GM18873 (cell line): ENCODE measurements at regions not wholly inside any gene's neighbourhood (a gene's known extent, or its start where the extent isn't known, plus 50 kb on each side); places are given as distances from the start of the nearest gene placed in this dataset.

Source experiments
- ATAC-seq: cut with Tn5 transposase; IDR thresholded peaks from one replicate; pipeline ENCODE4 v1.9.1; 2021; ENCODE audit warnings: mild to moderate bottlenecking, moderate library complexity, moderate number of reproducible peaks; ENCODE audit not compliant: unreplicated experiment, low FRiP score

DNA sequence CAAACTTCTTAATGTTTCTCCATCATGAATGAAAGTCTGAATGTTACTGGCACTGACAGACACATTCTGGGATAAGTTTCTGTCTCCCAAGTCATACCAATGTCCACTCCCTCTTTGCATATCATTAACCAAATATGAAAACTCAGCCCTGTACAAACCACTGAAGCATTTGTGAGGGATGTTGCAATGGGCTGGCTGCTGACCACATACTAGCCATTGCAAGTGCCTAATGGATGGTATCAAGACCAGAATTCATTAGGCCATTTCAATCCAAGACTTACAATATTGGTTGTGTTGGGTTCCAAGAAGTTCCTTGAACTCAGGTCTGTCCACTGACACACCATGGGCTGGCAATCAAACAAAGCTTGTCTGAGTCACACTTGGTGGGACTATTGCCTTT, 73.8 kb downstream of the CBLN2 start:
- ATAC-seq: no peak

DNA sequence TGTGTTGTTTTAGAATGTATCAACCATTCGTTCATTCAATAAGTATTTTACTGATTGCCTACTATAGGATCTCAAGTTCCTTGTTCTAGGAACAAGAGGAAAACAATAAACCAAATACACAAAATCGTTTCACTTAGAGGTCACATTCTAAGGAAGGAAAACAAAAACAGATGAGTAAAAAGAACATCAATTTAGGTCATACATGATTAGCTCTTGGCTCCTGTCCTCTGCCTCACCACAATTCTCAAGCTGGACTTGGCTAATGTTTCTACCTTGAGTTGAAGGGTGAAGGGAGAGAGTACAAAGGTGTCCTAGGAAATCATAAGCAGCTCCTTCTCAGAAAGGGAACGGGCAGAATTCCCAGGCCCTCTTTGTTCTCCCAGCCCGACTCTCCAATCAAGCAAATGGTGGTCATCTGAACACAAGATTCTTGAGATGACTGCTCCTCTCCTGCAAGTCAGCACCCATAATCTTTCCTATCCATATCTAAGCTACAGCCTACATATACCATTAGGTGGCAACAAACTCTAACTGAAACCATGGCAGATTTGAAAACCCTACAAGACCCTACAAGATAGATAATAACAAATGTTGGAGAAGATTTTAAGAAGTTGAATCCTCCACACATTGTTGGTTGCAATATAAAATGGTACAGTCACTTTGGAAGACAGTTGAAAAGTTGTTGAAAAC, 76.0 kb downstream of the CBLN2 start:
- no peak for ATAC-seq

DNA sequence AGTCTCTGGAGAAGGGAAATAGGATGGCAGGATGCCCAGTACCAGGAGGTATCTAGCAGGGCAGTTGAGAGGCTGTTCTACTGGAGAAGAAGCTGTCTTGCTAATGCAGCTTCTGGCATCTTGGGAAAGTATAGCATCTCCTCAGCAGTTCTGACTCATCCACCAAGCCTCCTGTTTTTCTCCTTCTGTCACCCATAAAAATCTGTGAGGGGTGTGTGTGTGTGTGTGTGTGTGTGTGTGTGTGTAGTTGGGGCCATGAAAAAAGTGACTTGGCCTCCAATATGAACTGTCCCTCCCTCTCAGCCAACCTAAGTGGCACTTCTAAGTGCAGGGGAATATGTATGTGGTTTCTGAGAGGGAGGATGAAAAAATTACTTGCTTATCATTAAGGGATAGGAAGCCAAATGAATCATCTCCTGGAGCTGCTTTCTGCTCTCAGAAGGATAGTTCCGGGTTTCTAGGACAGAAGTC, 83.9 kb downstream of the CBLN2 start:
- no peak for ATAC-seq

DNA sequence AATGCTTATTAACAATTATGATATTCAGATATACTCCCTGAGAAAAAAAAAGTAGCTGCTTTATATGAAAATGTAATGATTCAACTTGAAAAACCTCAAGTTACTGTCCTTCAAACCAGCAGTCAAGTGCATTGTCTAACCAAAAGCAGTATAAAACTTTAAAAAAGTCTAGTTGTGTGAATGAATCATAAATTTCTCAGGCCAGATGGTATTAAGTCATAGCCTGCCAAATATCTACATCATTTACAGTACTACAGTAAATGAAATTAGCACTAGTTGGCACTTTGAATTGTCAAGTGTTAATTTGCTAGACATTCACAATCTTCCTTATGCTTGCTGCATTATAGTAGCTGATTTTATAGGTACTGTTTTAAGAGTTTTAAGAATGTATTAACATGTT, 85.9 kb downstream of the CBLN2 start:
- ATAC-seq: no peak

DNA sequence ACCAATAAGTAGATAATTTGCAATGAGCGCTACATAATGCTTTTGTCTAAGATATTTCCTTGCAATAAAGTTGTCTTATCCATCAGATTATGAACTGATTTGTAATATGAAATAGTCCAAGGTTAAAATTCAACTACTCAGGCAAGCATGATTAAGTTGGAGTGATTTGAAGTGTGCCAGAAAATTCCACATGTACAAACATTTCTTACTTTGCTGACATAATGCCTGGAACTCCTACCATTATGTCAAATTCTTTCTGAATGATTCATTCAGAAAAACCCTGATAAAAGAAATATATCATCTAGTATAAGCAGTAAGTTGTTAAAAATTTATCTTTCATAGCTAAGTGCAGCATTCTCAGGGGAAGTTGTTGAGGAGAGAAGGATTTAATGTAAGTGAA, 87.3 kb downstream of the CBLN2 start:
- ATAC-seq: no peak

DNA sequence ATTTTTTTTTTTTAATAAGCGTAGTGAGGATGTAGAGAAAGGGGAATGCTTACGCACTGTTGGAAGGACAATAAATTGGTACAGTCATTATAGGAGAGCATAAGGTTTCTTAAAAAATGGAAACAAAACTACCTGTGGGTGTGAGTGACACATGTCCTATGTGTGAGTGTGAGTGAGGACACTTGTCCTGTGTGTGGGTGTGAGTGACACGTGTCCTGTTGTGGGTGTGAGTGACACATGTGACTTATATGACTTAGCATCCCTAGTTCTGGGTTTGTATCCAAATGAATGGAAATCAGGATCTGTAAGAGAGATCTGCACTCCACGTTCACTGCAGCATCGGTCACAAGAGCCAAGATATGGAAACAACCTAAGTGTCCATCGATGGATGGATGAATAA, 91.8 kb downstream of the CBLN2 start:
- no peak for ATAC-seq

DNA sequence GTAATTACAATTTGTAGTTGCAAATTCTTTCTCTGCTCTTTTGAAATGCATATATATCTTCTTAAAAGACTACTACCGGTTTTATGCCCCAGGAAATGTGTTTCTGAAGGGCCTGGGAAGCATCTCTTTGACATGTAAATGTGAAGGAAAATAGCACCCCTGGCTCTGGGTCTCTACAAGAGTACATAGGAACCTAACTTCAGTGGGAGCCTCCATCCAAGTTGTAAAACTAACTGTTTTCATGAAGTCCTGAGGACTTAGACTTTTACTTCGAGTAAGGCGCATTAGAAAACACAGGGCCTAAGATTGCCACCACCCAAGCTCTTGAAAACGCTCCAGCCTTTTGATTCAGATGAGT, 99.4 kb downstream of the CBLN2 start:
- no peak for ATAC-seq

DNA sequence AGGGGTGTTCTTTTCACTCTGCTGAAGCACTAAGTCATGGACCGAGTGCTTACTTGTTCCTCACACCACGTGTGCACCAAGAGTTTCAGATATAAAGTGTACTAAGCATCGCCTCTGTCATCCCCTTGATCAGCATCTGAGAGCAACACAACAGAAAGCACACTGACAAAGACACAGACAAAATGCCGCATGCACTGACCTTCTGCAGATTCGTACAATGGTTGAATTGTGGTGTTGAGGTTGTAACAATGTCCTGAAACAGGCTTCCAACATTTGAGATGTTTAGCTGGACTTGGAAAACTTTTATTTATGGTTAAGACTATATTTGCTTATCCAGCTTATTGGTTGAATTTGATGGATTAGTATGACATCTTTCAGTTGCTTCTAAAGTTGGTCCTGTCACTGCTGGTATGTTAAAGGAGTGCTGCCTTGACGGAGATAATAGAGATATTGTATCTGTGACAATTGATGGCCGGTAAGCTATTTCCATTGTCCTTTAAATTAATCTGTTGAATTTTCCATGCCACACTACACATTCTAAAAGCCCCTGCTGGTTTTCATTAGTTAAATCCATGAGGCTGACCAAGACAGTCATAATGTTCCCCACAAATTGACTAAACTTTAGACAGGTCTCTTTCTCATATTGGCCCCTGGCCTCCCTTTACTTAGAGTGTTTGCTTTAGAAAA, 99.9 kb downstream of the CBLN2 start:
- no peak for ATAC-seq

DNA sequence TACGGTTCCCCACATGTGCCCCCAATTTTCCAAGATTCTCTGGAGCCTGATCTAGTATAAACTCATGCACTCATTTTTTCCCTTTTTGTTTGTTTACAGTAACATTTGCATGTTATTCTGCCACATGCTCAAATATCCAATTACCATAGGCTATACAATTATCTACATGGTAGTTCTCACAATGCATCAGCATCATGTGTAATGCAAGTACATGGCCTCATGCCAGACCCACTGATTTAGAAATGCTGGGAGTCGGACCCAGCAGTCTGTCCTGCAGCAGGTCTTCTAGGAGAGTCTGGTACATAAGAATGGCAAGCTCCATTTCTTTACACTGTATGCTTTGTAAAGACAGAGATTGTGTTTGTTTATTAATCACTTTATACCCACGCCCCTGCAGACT, 107.7 kb downstream of the CBLN2 start:
- no peak for ATAC-seq

DNA sequence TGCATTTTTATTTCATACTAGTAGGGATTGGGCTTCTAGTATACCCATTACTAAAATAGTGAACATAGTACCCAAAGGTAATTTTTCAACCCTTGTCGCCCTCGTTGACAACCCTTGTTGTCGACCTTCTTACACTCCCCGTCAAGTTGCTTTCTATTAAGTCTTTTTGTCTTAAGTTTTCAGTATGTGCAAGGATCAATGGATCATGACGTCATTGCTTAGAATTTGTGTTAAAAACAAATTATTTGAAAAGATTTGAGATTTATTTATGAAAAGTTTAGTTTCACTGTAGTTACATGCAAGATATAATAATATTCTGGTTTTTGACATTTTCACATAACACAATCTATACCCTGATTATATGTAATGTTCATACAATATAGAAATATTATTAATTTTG, 110.4 kb downstream of the CBLN2 start:
- ATAC-seq: no peak

DNA sequence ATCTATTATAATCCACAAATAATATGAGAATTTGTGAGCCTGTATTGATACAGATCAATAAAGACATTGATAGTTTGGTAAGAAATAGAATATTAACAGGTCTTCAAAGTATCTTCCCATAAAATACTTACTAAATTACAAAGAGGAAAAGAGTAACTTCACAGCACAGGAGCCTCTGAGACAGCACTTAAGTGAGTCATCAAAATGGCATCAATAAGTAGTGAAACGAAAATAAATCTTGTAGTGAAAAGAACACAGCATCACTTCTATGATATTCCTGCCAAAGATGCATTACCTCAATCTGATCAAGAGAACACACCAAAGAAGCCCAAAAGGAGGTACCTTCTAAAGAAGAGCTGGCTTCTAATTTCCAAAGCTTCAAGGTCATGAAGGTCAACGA, 116.4 kb downstream of the CBLN2 start:
- no peak for ATAC-seq

DNA sequence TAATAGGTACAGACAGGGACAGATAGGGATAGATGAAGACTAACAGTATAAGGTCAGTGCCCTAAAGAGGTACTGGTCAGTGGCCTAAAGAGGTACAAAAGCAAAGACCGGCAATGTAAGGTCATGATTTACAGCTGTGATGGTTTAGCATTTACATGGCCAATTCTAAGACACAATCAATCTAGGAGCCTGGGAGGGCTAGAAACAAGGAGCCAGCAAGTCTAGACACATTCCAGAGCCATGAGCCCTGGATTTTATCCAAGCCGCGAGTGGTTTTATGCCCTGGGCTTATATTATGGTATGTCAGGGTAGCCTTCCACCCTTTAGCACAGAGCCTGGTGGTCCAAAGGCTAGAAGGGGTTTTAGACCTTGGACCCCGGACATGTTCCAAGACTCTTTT, 124.2 kb downstream of the CBLN2 start:
- ATAC-seq: no peak

DNA sequence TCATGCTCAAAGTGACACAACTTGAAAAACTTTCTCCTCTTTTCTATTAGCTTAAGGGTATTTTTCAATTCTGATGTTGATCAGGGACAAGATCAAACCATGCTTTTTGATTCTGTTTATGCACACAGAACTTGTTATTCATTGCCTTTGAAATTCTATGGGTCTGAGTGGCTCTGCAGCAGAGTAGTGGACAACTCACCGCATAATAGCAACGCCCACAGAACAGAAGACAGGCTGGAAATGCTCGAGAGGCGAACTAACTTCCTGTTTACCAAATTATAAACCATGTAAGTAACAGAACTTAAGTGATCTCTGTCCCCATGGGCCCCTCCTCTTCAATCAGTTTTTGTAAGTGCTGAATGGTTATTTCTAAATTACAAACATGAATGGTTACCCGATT, 131.2 kb downstream of the CBLN2 start:
- no peak for ATAC-seq

DNA sequence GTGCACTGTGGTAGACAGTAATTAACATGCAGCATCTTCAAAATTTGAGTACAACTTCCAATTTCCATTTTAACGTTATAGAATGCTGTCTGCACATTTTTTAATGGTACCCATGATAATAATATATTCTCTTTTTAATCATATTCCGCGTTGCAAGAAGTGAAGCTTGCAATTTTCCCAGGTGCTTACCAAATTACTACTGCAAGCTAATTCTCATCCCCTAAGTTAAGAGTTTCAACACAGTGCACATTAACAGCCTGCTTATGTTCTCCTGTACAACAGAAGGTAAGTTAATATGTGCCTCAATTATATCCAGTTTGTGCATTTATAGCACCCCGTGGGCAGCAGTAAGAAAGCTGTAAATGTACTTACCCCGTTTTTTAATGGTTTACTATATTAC, 132.9 kb downstream of the CBLN2 start:
- ATAC-seq: no peak

DNA sequence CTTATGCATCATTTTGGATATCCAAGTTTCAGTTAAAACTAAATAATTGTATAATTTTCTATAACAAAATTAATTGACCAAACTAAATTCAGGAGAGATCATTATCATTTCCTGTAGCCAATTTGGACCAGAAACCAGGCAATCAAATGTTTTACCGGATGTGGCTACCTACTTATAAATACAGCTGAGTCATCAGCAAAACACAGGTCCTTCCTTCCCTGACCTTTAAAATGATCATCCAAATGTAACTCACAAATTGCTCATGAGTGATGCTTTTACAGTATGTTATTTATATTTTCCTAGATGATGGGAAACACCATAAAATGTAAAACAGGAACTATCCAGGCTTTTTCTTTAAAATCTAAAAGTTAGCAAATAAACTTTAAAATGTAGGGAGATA, 133.7 kb downstream of the CBLN2 start:
- ATAC-seq: no peak

DNA sequence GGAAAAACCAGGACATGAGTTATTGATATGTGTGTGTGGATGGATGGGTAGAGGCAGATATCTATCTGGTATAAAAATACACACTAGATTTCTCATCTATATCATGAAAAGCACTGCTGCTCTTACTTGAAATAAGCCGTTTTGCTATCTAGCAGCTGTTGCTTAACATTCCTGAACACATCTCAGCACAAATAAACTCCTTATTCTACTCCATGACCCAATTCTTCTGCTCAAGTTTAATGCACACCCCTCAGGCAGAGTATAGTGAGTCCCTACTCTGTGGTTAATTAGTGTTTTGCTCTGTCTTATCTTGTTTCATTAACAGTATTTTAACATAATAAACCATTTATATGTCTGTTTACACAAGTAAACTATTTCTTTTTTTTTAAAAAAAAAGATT, 134.2 kb downstream of the CBLN2 start:
- no peak for ATAC-seq

DNA sequence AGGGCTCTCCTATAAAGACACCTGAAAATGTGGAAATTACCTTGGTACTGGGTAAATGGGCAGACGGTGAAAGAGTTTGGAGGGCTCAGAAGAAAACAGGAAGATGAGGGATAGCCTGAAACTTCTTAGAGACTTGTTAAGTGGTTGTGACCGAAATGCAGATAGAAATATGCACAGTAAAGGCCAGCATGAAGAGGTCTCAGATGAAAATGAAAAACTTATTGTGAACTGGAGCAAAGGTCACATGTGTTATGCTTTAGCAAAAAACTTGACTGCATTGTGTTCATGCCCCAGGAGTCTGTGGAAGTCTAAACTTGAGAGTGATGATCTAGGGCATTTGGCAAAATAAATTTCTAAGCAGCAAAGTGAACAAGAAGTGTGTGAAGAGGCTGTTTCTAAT, 137.1 kb downstream of the CBLN2 start:
- ATAC-seq: no peak

DNA sequence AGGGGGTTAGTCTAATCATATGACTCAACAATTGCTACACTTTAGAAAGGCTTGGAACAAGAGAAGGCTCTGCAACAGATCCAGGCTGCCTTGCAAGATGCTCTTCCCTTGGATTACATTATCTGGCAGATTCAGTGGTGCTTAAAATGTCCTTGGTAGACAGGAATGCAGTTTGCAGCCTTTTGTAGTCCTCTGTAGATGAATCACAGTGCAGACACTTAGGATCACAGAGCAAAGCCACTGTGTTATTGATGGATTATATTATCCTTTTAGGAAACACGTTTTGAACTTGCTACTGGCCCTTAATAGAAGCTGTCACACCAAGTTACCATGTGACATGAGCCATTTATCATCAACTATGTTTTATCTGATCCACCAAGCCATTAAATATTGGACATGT, 152.2 kb downstream of the CBLN2 start:
- no peak for ATAC-seq

DNA sequence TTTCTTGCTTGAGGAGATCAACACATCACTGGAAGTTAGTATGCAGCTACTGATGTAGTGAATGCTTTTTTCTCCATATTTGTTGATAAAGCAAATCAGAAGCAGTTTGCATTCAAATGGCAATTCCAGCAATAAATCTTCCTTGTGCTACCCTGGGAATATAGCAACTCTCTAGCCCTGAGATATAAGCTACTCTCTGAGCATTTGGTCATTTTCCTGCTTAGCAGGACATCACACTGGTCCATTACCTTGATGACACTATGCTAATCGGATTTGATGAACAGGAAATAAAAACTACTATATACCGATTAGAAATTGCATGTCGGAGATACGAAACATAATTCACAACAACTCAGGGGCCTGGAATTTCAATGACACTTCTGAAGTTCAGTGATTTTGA, 152.7 kb downstream of the CBLN2 start:
- no peak for ATAC-seq

DNA sequence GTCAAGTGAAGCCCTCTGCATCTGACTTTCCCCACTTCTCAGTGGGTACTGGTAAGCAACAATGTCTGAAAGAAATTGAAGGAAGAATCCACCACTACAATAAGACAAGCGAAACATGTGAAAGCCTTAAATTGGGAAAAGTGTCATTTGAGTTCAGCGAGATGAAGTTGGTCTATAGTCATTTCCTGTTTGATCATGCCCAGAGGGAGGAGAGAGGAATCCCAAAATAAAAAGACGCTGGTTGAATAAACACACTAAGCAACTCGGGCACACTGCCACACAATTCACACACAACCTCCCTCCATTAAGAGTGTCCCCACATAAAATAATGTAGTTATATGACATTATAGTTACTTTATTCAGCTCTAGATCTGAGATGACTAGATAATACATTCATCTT, 166.1 kb downstream of the CBLN2 start:
- ATAC-seq: no peak

DNA sequence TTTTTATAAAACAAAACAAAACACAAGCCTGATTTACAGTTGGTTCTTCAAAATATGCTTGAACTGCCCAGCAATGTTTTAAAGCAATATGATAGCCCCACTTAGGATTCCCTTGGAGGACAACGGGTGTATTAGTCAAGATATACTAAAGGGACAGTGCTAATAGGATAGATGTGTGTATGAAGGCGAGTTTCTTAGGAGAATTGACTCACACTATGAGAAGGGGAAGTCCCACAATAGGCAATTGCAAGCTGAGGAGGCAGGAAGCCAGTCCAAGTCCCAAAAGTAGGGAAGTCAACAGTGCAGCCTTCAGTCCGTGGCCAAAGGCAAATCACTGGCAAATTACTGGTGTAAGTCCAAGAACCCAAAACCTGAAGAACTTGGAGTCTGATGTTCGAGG, 167.9 kb downstream of the CBLN2 start:
- no peak for ATAC-seq

DNA sequence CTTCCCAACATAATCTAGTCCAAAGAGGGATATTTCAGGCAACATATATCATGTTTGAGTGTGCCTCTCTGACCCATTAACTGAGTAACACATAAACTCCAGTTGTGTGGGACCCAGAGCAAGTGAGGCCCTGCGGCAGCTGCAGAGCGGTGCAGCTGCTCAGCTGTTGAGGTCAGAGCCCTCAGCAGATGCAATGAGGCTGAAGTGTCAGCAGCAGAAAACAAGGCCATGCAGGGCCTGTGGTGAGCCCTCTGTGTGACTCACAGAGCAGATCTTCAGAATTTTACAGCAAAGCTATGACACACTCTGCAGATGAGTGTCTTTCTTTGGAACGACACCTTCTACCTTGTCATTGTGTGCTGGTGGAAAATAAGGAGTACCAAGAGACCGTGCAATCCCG, 168.5 kb downstream of the CBLN2 start:
- ATAC-seq: no peak

DNA sequence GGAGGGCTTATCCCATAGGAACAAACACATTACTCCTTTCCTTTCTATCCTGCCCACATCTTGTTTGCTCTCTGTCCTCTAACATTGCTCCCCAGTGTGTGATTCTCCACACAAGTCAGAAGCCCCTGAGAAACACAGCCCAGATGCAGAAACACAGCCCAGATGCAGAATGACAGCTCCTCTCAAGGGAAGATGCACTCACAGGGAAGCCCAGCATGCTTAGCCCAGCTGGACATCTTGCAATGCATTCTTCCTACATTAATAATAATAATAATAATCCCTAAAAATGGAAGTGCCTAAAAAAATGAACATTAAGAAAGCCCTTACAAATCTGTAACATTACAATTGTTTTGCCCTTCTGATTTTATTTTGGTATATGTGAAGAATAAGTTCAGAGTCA, 172.1 kb downstream of the CBLN2 start:
- ATAC-seq: no peak
